GM19455 (cell line): ENCODE measurements at regions not wholly inside any gene's neighbourhood (a gene's known extent, or its start where the extent isn't known, plus 50 kb on each side); places are given as distances from the start of the nearest gene placed in this dataset.

Source experiments
- ATAC-seq: cut with Tn5 transposase; IDR thresholded peaks from one replicate; pipeline ENCODE4 v1.9.1; 2021; ENCODE audit not compliant: unreplicated experiment

GRCh38 chr2:81551040-81551634, 1246.6 kb upstream of the LRRTM1 start:
- ATAC-seq = no peak

GRCh38 chr2:81550277-81550676, 1245.7 kb upstream of the LRRTM1 start:
- ATAC-seq = no peak

GRCh38 chr2:81549646-81550045, 1245.1 kb upstream of the LRRTM1 start:
- ATAC-seq = no peak

GRCh38 chr2:81545626-81546025, 1241.1 kb upstream of the LRRTM1 start:
- no peak for ATAC-seq

GRCh38 chr2:81542119-81542518, 1237.6 kb upstream of the LRRTM1 start:
- ATAC-seq = no peak

- no peak for ATAC-seq
Observed at GRCh38 chr2:81529944-81530343, 1225.4 kb upstream of the LRRTM1 start.

GRCh38 chr2:81528852-81529480, 1224.4 kb upstream of the LRRTM1 start:
- no peak for ATAC-seq

- ATAC-seq = no peak
Observed at GRCh38 chr2:81523344-81523743, 1218.8 kb upstream of the LRRTM1 start.

GRCh38 chr2:81513328-81513727, 1208.8 kb upstream of the LRRTM1 start:
- no peak for ATAC-seq

- ATAC-seq = no peak
Observed at GRCh38 chr2:81505586-81505985, 1201.0 kb upstream of the LRRTM1 start.

- ATAC-seq = no peak
Observed at GRCh38 chr2:81495556-81495955, 1191.0 kb upstream of the LRRTM1 start.

- no peak for ATAC-seq
Observed at GRCh38 chr2:81483254-81483653, 1178.7 kb upstream of the LRRTM1 start.

GRCh38 chr2:81481994-81482368, 1177.4 kb upstream of the LRRTM1 start:
- no peak for ATAC-seq

GRCh38 chr2:81481242-81481993, 1176.9 kb upstream of the LRRTM1 start:
- ATAC-seq = no peak

GRCh38 chr2:81467096-81467495, 1162.5 kb upstream of the LRRTM1 start:
- ATAC-seq = no peak

- ATAC-seq = no peak
Observed at GRCh38 chr2:81462420-81462819, 1157.9 kb upstream of the LRRTM1 start.

- no peak for ATAC-seq
Observed at GRCh38 chr2:81445176-81445575, 1140.6 kb upstream of the LRRTM1 start.

GRCh38 chr2:81437456-81438000, 1133.0 kb upstream of the LRRTM1 start:
- ATAC-seq = no peak

- ATAC-seq = no peak
Observed at GRCh38 chr2:81436256-81436655, 1131.7 kb upstream of the LRRTM1 start.

GRCh38 chr2:81412681-81413080, 1108.1 kb upstream of the LRRTM1 start:
- no peak for ATAC-seq

GRCh38 chr2:81403508-81403907, 1099.0 kb upstream of the LRRTM1 start:
- ATAC-seq = no peak

- ATAC-seq = no peak
Observed at GRCh38 chr2:81396417-81397019, 1092.0 kb upstream of the LRRTM1 start.
